Esophagus muscularis mucosa (tissue), 4 donors: ENCODE measurements at regions not wholly inside any gene's neighbourhood (a gene's known extent, or its start where the extent isn't known, plus 50 kb on each side); places are given as distances from the start of the nearest gene placed in this dataset.
"Not testable (repeated sequence)": the region's sequence is repeated elsewhere in the genome, so short reads cannot be mapped to it uniquely, and the experiment has no call there.

Experiments used
- DNase-seq: peaks from one replicate; pipeline ENCODE4 v3.0.0-alpha.2; 2017; ENCODE audit errors: extremely low spot score
- H3K27ac ChIP-seq, 4 donors: fragments of 200-600 bp; sonication (generic); replicated peaks in 1 of 4; 1 replicate in 3 of 4; 2 replicates in 1 of 4; pipeline ENCODE4 v1.5.1; 2016 to 2019; ENCODE audit warnings: mild to moderate bottlenecking in 1 of 4
- H3K27me3 ChIP-seq, 4 donors: fragments of 200-600 bp; sonication (generic); one replicate each; pipeline versions ENCODE4 v1.5.1 to v1.6.0; 2016 to 2019
- H3K36me3 ChIP-seq, 4 donors: fragments of 200-600 bp; sonication (generic); one replicate each; pipeline ENCODE4 v1.5.1; 2016 to 2019
- H3K4me1 ChIP-seq, 4 donors: fragments of 200-600 bp; sonication (generic); one replicate each; pipeline ENCODE4 v1.5.1; 2016 to 2019
- H3K4me3 ChIP-seq, 4 donors: fragments of 200-600 bp; sonication (generic); 1 replicate in 2 of 4; 2 replicates in 2 of 4; pipeline ENCODE4 v1.5.1; 2016 to 2019; ENCODE audit warnings: mild to moderate bottlenecking in 4 of 4, moderate library complexity in 1 of 4
- H3K9me3 ChIP-seq, 4 donors: fragments of 200-600 bp; sonication (generic); 1 replicate in 3 of 4; 2 replicates in 1 of 4; pipeline ENCODE4 v1.5.1; 2016 to 2019
- CTCF ChIP-seq, 3 experiments: fragments of 200-600 bp in 2 of 3; fragments of 450-650 bp in 1 of 3; sonication (generic) in 2 of 3; IDR thresholded peaks; one replicate each; pipeline ENCODE4 v1.5.1; 2017 to 2019; ENCODE audit warnings: antibody characterized with exemption in 3 of 3, mild to moderate bottlenecking in 2 of 3, moderate library complexity in 1 of 3
- EP300 ChIP-seq: sonication (generic); formaldehyde crosslinking; IDR thresholded peaks from one replicate; pipeline ENCODE4 v1.6.1; 2017; ENCODE audit warnings: antibody characterized with exemption
- POLR2A ChIP-seq: fragments of 450-650 bp; IDR thresholded peaks from one replicate; pipeline ENCODE4 v1.6.1; 2017; ENCODE audit warnings: antibody characterized with exemption, moderate library complexity, mild to moderate bottlenecking, low read depth
- POLR2AphosphoS5 ChIP-seq, 2 donors: sonication (generic); formaldehyde crosslinking; IDR thresholded peaks; one replicate each; pipeline ENCODE4 v1.6.1; 2017; ENCODE audit warnings: antibody characterized with exemption in 2 of 2
- WGBS: methylation state at CpG from one replicate; pipeline ENCODE4 v1.1.5; 2018; 5-methylcytosine and 5-hydroxymethylcytosine counted together
- intact Hi-C: fragments of 100-400 bp; cut with DNase I; formaldehyde crosslinking; loops from one replicate; pipeline ENCODE4 v1.15.1; 2023

GRCh38 chr4:79132826-79133225 is 193.0 kb downstream of the NAA11 start:
- TF ChIP-seq CTCF (IDR thresholded peaks at IDR 0.05) (no peak), POLR2A (no peak), EP300 (no peak), POLR2AphosphoS5 (IDR thresholded peaks at IDR 0.05) (no peak)
- H3K27ac ChIP-seq = no peak overlapping the region
- no peaks in the 10 kb centered on the region for H3K4me1 ChIP-seq
- H3K36me3 ChIP-seq = no peaks in the 10 kb centered on the region
- 77% methylated on average over 1 of the region's 1 CpG for WGBS
- no peaks in the 10 kb centered on the region for H3K9me3 ChIP-seq
- no peak for DNase-seq
- H3K4me3 ChIP-seq = no peak overlapping the region
- H3K27me3 ChIP-seq = no peaks in the 10 kb centered on the region
- intact Hi-C loops = no loop called here

GRCh38 chr4:79121875-79122358 is 182.7 kb upstream of the PAQR3 start:
- TF ChIP-seq CTCF (IDR thresholded peaks at IDR 0.05) (no peak), POLR2A (no peak), EP300 (no peak), POLR2AphosphoS5 (IDR thresholded peaks at IDR 0.05) (no peak)
- Histone ChIP-seq H3K27me3 (no peaks in the 10 kb centered on the region), H3K4me1 (no peaks in the 10 kb centered on the region), H3K36me3 (no peaks in the 10 kb centered on the region), H3K27ac (no peak overlapping the region), H3K4me3 (no peak overlapping the region), H3K9me3 (peaks cover 0 to 34% (median 17%) of the 10 kb centered on the region in 4 donors)
- DNase-seq = no peak
- 90% methylated on average over 12 of the region's 27 CpGs for WGBS
- intact Hi-C loops = no loop called here

- peaks cover 0 to 36% (median 17%) of the 10 kb centered on the region in 4 donors for H3K9me3 ChIP-seq
- H3K27me3 ChIP-seq = no peaks in the 10 kb centered on the region
- 95% methylated on average over 1 of the region's 1 CpG for WGBS
- DNase-seq = no peak
- no peak for TF ChIP-seq POLR2AphosphoS5 (IDR thresholded peaks at IDR 0.05)
- no peak for TF ChIP-seq POLR2A
- TF ChIP-seq CTCF (IDR thresholded peaks at IDR 0.05) = no peak
- no peak for TF ChIP-seq EP300
- intact Hi-C loops = no loop called here
- H3K27ac ChIP-seq = no peak overlapping the region
- no peaks in the 10 kb centered on the region for H3K36me3 ChIP-seq
- no peaks in the 10 kb centered on the region for H3K4me1 ChIP-seq
- H3K4me3 ChIP-seq = no peak overlapping the region
Observed at GRCh38 chr4:79121223-79121622, 182.0 kb upstream of the PAQR3 start.

GRCh38 chr4:79117051-79117450 is 177.8 kb upstream of the PAQR3 start:
- peaks cover 0 to 27% (median 17%) of the 10 kb centered on the region in 4 donors for H3K9me3 ChIP-seq
- H3K4me1 ChIP-seq, H3K36me3 ChIP-seq, intact Hi-C loops, H3K27ac ChIP-seq, H3K4me3 ChIP-seq, H3K27me3 ChIP-seq, DNase-seq: not testable (repeated sequence)
- WGBS = 96% methylated on average over 4 of the region's 4 CpGs

GRCh38 chr4:79107014-79107413 is 167.8 kb upstream of the PAQR3 start:
- Histone ChIP-seq H3K4me1 (no peaks in the 10 kb centered on the region), H3K9me3 (no peaks in the 10 kb centered on the region), H3K27ac (no peak overlapping the region), H3K27me3 (no peaks in the 10 kb centered on the region), H3K4me3 (no peak overlapping the region), H3K36me3 (no peaks in the 10 kb centered on the region)
- WGBS = 100% methylated on average over 1 of the region's 1 CpG
- DNase-seq = no peak
- intact Hi-C loops = no loop called here
- TF ChIP-seq EP300 = no peak
- TF ChIP-seq POLR2A = no peak
- no peak for TF ChIP-seq CTCF (IDR thresholded peaks at IDR 0.05)
- no peak for TF ChIP-seq POLR2AphosphoS5 (IDR thresholded peaks at IDR 0.05)
